NCI-H146 treated with DMSO at 0.1 percent for 48 hours (cell line): ENCODE measurements at regions not wholly inside any gene's neighbourhood (a gene's known extent, or its start where the extent isn't known, plus 50 kb on each side); places are given as distances from the start of the nearest gene placed in this dataset.
"Not testable (repeated sequence)": the region's sequence is repeated elsewhere in the genome, so short reads cannot be mapped to it uniquely, and the experiment has no call there.

Source experiments
- DNase-seq: peaks from one replicate; lab custom pipeline; 2025; ENCODE audit not compliant: unreplicated experiment; lab: John Stamatoyannopoulos, UW

- no peak for DNase-seq
Observed at GRCh38 chr4:67333664-67334063, 211.6 kb downstream of the CENPC start.

DNA sequence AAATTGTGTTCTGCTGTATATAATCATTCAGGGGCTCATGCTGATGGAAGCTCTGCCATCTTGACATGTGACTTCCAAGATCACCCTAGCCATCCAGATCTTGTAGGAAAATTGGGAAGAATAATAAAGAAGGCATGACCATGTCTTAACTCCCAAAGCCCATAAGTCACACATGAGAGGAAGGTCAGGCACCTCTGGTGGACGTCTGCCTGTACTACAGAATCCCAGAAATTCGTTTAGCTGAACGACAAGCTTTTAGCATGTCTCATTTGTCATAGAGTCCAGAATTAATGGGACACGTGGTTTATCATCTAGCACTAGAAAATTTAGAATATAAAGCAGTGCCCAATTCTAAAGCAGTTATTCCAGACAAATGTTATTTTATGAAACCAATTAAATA is 212.7 kb downstream of the CENPC start:
- no peak for DNase-seq

- no peak for DNase-seq
Observed at GRCh38 chr4:67328393-67328792, 216.9 kb downstream of the CENPC start.

DNA sequence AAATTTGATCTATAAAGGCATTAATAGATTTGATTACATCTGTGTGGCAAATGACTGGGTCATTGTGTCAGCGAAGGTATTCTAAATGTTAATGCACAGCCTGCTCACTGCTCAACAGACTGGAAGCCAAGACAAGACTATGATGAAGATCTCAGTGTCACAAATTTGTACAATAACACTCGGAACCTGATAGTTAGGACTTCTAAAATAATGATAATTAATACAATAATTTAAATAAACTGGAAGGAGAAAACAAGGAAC is 217.4 kb downstream of the CENPC start:
- no peak for DNase-seq

GRCh38 chr4:67327245-67328017 is 217.9 kb downstream of the CENPC start:
- peak; percentile 15 for DNase-seq

DNA sequence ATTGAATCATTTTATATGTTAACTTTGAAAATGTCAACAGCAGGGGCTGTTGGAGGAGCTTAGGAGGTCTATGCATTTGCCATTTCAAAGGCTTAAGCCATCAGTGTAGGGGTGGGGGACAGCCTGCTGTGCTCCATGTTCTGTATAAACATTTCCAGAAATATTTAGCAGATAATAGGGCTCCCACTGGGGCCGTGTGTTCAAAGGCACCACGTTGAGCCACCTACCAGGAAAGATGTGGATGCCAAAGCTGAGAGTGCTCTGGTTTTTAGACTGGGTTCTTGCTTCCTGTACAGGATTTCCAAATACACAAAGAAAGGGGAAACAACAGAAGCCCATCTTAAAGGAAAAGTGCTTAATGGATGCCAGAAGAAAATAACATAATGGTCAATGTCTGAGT is 219.5 kb downstream of the CENPC start:
- no peak for DNase-seq

GRCh38 chr4:67320645-67321044 is 224.7 kb downstream of the CENPC start:
- no peak for DNase-seq

GRCh38 chr4:67319607-67320006 is 225.7 kb downstream of the CENPC start:
- DNase-seq, result not testable (repeated sequence)

GRCh38 chr4:67300497-67301185 is 244.7 kb downstream of the CENPC start:
- DNase-seq, result not testable (repeated sequence)

DNA sequence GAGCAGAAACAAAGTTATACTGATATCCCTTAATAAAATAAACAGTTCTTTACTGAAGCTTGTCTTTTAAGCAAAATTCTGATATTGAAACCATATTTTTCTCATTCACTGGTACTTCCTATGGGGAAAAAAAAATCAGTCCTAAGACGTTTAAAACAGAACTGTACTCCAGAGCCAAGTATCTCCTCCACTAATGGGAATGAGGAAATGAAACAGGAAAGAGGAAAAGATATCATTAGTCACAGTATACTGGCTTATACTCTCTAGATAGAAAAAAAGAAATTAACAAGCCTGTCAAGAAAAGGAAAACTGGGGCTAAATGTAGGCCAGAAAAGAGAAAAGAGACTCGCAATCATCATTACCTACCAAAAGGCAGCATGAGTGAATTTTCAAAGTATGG is 252.7 kb downstream of the CENPC start:
- DNase-seq, result no peak

GRCh38 chr4:67292045-67292444 is 253.3 kb downstream of the CENPC start:
- no peak for DNase-seq

DNA sequence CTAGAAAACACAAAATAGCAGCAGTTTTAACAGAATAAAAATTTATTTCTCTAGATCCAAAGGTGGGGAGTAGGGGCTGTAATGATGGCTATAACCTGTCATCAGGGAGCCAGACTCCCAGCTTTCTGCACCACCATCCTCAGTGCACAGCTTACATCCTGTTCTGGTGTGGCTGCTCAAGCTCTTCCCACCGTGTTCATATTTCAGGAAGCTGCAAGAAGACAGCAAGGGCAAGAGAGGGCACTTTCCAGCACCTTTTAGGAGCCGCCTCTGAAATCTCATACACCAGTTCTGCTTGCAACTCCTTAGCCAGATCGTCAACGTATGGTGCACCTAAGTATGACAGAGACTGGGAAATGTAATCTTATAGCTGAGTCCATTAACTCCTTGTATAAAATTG is 253.7 kb downstream of the CENPC start:
- DNase-seq, result no peak

GRCh38 chr4:67288964-67289363 is 256.3 kb downstream of the CENPC start:
- no peak for DNase-seq

DNA sequence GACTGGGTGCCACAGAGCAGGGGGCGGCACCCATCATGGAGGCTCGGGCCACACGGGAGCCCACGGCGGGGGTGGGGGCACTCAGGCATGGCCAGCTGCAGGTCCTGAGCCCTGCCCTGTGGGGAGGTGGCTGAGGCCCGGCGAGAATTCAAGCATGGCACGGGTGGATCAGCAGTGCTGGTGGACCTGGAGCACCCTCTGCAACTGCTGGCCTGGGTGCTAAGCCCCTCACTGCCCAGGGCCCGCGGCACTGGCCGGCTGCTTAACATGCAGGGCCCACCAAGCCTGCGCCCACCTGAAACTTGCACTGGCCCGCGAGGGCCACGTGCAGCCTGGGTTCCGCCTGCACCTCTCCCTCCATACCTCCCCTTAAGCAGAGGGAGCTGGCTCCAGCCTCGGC is 258.6 kb downstream of the CENPC start:
- no peak for DNase-seq

DNA sequence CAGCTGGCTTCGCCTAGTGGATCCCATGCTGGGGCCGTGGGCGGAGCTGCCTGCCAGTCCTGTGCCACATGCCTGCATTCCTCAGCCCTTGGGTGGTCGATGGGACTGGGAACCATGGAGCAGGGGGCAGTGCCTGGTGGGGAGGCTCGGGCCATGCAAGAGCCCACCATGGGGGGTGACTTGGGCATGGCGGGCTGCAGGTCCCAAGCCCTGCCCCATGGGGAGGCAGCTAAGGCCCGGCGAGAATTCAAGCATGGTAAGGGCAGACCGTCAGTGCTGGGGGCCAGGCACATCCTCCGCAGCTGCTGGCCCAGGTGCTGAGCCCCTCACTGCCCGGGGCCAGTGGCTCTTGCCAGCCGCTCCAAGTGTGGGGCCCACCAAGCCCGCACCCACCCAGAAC is 262.6 kb downstream of the CENPC start:
- no peak for DNase-seq

- no peak for DNase-seq
Observed at GRCh38 chr4:67275179-67275750, 270.0 kb downstream of the CENPC start.

DNA sequence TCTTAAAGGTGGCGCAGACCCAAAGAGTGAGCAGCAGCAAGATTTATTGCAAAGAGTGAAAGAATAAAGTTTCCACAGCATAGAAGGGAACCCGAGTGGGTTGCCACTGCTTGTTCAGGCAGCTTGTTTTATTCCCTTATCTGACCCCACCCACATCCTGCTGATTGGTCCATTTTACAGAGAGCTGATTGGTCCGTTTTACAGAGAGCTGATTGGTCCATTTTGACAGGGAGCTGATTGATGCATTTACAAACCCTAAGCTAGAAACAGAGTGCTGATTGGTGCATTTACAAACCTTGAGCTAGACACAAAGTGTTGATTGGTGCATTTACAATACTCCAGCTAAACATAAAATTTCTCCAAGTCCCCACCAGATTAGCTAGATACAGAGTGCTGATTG is 270.6 kb downstream of the CENPC start:
- not testable (repeated sequence) for DNase-seq

DNA sequence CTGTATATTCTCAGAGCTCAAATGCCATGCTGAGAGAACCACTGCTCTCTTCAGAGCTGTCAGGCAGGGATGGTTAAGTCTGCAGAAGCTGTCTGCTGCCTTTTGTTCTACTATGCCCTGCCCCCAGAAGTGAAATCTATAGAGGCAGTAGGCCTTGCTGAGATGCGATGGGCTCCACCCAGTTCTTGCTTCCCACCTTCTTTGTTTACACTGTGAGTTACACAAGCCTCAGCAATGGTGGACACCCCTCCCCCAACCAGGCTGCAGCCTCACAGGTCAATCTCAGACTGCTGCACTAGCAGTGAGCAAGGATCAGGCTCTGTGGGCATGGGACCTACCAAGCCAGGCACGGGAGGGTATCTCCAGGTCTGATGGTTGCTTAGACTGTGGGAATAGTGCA is 271.6 kb downstream of the CENPC start:
- no peak for DNase-seq

DNA sequence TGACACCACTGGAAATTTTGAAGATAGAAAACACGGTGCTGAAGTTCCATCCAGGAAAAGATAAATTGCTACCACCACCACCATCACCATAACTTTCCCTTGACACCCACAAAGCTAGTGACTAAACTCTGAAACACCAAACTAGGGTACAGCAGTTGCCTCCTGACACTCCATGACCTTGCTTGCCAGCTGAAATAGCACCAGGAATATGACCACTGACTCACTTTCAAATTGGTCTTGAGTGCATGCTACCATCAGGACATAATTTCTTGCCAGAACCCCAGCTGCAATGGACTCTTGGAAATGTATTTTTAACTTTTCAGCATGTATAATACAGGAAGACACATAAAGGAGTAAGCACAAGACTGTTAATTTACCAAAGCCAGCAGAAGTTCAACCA is 283.3 kb downstream of the CENPC start:
- no peak for DNase-seq

DNA sequence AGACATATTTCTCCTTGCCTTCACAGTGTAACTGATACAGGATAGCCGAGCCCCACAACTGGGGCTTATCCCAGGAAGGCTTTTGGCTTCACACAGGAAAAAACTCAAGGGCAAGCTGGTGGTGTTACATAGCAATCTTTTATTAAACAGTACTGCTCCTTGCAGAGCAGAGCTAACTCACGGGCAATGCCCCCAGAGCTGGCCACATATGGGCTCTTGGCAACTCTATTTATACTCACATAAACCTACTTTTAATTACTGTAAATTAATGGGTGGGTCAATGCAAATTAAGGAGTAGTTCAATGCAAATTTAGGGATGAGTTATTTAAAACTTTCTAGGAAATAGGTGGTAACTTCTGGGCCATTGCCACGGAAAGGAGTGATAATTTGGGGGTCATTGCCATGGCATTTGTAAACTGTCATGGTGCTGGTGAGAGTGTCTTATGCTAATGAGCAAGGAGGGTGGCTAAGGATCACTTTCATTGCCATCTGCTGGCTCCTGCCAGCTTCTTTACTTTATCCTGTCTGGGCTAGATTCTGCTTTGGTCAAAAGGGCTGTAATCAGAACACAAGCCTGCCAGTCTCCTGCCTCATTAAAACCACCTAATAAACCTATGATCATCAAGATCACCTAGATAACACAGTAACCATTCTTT is 288.8 kb downstream of the CENPC start:
- no peak for DNase-seq

DNA sequence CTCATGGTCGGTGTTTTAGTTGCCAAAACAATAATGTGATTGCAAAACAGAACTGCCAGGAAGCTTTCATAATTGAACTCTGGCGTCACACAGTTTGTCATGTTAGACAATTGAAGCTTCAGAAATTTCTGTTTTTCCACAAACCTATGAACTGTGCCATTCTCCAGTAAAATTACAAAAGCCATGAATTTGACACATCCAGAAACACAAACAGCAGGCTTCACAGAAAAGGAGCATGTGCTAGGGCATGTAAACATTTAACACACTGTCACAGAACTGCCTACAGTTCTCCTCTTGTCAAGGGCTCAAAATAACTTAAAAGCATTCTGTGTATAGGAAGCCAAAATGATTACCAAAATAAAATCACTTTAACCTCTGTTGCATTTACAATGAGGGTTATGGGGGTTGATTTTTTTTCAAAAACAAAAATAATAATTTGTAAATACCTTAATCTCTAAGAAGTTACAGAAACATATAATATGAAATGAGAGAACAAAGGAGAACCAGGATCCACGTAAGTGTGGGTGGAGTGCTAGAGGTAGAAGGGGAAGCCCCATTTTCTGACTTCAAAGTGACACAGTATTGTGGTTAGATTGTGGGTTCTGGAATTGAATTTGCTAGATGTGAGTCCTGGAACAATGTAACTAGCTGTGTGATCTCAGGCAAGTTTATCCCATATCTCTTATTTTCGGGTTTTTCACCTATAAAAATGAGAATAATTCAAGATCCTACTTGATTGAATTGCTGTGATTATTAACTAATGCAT is 295.0 kb downstream of the CENPC start:
- no peak for DNase-seq
